NT2/D1 (cell line): ENCODE measurements at regions not wholly inside any gene's neighbourhood (a gene's known extent, or its start where the extent isn't known, plus 50 kb on each side); places are given as distances from the start of the nearest gene placed in this dataset.

Experiments
- SUZ12 ChIP-seq: IDR thresholded peaks from 2 replicates; pipeline ENCODE4 v1.6.1; 2011; ENCODE audit not compliant: insufficient read length, insufficient read depth; ENCODE audit errors: extremely low read depth
- YY1 ChIP-seq: IDR thresholded peaks from 2 replicates; pipeline ENCODE4 v1.6.1; 2011; ENCODE audit not compliant: insufficient read length, insufficient read depth
- ZNF274 ChIP-seq: IDR thresholded peaks from 2 replicates; pipeline ENCODE4 v1.6.1; 2011; ENCODE audit warnings: mild to moderate bottlenecking, low read depth, low read length

DNA sequence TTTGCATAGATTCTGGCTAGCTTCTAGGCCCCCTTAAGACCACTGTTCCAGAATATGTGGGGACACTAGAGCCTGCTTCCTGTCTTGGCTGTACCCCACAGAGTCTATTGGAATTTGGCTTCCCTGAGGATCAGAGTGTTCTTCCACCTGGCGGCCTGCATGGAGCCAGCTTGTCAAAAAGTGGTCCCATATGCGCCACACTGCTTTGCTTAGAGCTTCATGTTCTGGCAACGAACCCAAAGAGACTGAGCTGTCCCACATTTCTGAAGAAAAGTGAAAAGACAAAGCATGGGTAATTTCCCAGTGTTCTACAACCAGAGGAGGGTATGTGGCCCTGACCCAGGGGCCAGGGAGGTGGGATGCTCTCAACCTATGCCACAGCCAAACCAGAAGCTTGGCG lies 52.7 kb upstream of the FZD7 start:
- no peak for TF ChIP-seq YY1
- TF ChIP-seq SUZ12 = no peak
- no peak for TF ChIP-seq ZNF274
